ENCODE measurements at regions not wholly inside any gene's neighbourhood (a gene's known extent, or its start where the extent isn't known, plus 50 kb on each side); places are given as distances from the start of the nearest gene placed in this dataset.
A peak's percentile ranks its signal among the peaks of the same experiment; 100 is the strongest.

DNA sequence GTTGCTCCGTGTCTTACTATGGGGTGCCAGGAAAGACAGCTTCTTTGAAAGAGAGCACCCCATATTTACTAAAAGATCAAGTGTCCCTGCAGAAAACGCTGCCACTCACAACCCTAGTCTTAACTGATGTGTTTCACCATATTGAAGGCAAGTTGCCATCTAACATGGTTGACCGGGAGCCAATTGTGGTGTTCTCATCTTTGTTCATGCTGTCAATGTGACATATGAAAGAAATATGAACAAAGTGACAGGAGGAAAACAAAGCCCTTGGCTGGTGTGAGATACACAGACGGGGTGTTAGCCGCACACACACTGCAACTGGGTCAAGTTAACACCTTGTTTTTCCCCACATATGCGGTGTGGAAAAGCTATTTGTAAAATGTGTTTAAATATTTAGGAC, 122.3 kb upstream of the NEBL start:
- DNase-seq (ENCODE audit: low spot score) = no peak

DNA sequence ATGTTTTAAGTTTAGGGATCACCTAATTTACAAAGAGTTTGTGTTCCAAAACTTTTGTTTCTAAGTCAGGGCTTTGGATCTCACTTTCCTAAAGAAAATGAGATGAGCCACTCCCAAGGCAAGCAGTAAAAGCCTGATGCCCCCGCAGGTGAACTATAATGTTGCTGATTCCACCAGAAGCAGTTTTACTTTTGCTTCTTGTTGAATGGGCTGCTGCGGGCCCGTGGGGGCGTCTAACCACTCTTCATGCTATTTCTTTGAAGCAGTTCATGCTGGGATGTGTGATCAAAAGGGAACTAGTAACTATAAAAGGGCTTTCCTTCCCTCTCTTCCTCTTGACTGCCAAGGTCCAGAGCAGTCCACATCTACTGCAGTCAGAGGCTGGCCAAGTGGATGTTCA, 118.7 kb upstream of the NEBL start:
- DNase-seq (ENCODE audit: low spot score) = no peak

DNA sequence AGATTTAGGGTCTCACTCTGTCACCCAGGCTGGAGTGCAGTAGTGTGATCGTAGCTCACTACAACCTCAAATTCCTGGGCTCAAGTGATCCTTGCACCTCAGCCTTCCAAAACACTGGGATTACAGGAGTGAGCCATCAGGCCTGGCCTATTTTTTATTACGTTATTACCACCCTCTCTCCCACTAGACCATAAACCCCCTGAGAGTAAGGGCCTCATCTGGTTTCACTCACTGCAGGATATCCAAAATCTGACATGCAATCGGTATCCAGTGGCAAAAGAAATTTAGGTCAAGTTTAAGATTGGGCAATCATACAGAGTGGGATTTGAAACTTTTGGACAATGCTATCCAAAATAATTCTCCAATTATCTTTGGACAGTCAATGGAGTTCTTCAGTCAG, 117.0 kb upstream of the NEBL start:
- DNase-seq (ENCODE audit: low spot score) = no peak

DNA sequence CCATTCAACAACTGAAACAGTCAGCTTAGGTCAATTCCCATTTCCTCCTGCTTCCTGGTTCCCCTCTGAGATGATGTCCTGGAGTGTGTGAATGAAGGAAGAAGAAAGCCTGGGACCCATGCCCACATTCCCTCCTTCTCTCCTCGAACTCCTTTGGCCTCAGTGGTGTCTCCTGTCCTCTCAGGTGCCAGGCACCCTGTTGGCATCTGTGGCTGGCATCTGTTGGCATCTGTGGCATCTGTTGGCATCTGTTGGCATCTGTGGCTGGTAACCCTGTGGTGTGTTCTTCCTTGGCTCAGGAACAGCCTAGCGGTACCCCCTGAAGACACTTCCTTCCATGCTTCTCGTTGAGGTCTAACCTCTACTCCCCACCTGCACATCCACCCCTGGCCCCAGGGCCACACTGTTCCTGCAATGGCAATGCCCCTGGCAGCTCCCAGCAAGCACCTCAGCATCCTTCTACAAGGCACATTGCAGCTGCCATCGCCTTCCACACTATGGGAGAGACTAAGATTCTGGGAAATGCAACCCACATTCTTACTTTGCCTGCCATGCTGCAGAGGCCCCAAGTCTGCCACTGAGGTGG, 114.4 kb upstream of the NEBL start:
- no peak for DNase-seq (ENCODE audit: low spot score)

DNA sequence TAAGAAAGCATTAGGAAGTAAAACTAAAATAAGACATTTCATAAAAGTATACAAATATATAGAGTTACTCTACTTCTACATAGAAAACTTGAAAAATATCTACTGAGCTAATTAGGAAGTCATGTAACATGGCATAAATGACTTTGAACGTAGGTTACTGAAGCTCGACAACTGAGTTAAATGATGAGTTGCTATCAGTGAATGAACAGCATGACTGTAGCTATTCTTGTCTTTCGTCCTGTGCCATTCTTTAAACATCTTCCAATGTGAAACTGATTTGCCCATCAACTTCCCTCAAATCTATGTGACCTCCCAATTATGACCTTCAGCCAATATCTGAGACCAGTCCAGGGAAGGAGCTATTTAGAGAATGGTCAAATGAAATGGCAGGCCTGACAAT, 113.5 kb upstream of the NEBL start:
- DNase-seq (ENCODE audit: low spot score) = no peak

DNA sequence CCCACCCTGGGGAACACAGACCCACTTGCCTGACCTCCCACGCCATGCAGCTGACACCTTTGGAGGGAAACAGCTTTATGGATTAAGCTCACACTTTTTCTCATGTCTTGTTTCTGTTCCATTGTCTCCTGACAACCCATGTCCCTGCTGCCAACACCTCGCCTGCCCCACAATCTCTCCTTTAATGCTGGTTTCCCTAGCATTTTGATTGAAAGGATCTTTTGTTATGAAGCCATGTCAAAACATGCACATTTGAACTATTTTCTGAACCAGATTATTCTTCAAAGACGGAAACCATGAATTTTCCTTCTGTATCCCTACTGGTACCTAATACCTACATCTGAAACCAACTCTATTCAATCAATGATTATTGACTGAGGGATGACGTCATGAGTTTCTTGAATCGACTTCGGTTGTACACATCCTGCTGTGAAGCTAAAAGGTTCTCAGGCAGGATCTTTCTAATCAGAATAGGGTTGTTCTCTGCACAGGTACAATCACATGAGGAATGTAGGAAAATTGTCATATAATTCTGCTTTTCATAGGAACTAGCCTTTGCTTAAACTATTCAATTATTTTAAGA, 106.2 kb upstream of the NEBL start:
- DNase-seq (ENCODE audit: low spot score) = no peak

DNA sequence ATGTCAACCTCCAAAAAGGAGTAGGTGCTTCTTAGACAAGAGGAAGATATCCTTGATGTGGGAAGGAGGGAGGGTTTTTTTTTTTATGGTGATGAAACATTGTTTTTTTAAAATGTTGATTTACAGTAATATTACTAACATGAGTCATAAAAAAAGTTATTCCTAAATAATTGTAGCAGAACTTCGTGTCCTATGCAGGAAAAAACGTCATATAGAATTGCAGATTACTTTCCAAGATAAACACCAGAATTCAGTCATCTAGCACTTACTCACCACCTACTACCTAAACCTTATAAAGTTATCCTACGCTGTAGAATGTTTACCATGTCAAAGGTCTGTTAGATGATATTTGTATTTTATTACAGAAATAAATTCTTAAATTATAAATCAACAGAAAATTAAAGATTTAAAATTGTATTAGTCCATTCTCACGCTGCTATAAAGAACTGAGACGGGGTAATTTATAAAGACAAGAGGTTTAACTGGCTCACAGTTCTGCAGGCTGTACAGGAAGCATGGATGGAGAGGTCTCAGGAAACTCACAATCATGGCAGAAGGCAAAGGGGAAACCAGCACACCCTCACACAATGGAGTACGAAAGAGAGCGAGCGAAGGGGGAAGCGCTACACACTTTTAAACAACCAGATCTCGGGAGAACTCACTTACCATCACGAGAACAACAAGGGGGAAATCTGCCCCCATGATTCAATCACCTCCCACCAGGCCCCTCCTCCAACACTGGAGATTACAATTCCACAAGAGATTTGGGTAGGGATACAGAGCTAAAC, 105.2 kb upstream of the NEBL start:
- no peak for DNase-seq (ENCODE audit: low spot score)

DNA sequence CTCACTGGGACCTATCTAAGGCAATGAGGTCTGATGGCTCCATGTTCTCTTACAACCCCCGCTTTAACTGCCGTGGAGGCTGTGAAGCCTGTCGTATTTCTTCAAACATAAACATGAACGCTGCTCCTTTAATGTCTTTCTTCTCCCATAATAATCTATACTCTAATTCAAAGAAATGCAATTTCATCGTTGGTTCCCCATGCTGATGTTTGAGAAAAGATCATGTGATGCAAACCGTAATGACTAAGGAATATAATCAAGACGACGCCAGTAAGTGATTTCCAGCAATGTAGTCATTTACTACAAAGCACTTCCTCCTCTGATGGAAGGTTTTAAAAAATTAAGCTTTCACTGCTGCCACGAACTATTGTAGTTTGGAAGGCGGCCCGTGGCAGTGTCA, 102.6 kb upstream of the NEBL start:
- no peak for DNase-seq (ENCODE audit: low spot score)

DNA sequence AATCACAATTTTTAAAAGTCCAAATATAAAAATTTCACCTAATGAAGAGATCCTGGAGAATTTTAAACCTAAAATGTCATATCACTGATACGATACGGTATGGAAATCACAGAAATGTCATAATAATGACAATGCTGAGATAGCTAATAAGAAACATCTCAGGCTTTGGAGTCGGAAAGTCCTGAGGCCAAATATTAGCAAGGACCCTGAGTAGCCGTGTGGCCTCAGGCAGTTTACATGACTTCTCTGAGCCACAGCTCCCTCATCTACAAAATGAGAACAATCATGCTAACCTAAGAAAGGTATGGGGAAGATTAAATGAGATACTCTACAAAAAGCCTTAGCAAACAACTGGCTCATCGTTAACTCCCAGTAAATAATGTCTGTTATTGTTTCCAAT, 100.9 kb upstream of the NEBL start:
- no peak for DNase-seq (ENCODE audit: low spot score)

DNA sequence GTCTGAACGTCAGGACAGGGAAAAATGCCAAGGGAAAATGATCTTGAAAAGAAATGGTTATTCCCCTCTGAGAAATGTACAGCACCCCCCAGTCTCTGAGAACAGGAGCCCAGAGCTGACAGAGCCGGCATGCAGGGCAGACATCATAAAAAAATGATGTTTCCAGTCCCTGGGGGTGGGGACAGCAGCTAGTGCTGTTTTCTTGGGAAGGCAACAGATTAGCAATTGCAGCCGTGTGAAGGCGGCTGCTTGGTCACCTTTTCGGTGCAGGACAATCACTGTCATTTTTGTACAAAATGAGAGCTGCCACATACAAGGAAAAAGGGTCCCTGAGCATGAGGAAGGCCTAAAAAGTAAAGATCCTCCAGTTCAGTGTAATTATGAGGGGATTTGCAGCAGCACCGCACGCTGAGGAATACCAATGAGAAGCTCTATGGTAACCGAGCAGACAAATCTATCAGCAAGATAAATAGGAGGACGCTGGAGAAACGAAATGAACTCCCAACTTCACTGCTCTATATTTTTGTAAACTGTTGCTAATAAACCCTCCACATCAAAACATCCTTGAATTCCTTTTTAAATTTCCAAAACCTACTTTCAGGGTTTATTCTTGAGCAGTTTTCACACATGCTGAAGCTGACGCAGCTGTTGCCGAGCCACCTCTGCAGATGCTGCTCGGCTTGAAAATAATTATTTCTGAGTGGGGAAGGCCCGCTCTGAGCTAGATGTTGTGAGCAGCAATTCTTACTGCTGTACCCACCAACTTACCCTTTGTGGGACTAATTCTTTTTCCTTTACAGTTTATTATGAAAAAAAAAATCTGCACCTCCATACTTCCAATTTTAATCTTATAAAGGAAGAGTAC, 98.2 kb upstream of the NEBL start:
- no peak for DNase-seq (ENCODE audit: low spot score)

DNA sequence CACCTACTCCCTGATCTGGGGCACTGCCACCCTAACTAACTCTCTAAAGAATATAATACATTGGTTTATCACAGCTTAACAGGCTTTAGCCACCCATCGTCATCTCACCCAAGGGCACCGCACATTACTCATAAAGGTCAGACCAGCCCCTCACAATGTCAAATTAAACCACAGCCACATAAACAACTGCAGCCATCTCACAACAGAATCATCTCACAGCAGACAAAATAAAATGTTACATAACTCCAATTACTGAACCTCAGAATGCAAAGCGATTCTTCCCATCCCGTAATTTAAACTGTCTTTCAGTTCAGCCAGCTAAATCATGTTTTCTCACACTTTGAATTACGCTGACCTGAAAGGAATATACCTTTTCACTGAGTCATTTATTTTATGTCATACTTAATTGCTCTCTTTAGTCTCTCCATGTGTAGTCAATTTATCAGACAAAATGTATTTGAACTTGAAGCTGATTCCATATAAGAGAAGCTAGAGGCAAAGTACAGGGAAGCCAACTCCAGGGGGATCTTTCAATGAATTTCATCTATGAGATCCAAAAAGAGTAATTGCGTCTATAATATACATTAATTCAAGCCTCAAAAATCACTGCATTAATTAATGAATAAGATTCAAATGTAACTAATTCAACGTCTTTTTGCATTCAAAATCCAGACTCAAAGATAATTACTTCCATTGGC, 96.9 kb upstream of the NEBL start:
- no peak for DNase-seq (ENCODE audit: low spot score)

DNA sequence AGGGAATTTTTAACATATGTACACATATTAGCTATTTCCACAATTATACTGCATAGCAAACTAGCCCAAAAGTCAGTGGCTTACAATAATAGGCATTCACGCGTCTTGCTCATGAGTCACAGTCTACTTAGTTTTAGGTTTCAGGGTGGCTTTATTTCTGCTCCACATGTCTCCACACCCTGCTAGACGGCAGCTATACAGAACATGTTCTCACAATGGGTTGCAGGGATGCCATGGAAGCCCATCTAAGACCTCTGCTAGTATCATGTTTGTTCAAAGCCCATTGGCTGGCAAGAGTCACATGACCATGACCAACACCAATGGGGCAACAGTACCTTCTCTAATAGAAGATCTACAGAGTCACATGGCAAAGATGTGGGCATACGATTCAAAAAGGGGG, 96.3 kb upstream of the NEBL start:
- DNase-seq (ENCODE audit: low spot score) = no peak

DNA sequence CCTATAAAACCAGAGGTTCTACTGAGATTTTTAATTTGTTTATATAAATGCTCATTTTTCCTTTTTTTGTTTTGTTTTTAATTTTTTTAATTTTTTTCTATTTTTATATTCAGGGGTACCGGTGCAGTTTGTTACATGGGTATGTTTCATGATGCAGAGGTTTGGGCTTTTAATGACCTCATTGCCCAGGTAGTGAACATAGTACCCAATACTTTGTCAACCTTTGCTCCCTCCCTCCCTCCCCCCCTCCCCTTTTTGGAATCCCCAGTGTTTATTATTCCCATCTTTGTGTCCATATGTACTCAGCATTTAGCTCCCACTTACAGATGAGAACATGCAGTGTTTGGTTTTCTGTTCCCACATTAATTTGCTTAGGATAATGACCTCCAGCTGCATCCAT, 94.4 kb upstream of the NEBL start:
- DNase-seq (ENCODE audit: low spot score) = no peak

DNA sequence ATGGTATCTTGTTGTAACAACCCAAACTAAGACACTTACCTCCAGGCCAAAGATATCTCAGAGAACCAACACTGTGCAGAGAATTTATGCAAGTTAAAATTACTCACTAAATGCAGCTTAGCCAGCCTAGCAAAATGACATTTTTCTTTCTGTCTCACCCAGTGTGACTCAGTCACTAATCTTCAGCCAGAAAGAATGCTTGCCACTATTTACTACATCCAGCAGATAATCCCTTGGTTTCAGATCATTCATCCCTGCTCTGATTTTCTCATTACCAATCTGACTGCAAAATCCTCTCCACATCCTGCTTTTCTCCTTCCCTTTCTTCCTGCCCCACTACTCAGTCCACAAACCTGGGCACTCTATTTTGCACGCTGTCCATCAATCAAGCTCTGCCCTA, 93.5 kb upstream of the NEBL start:
- DNase-seq (ENCODE audit: low spot score) = peak; percentile 13

DNA sequence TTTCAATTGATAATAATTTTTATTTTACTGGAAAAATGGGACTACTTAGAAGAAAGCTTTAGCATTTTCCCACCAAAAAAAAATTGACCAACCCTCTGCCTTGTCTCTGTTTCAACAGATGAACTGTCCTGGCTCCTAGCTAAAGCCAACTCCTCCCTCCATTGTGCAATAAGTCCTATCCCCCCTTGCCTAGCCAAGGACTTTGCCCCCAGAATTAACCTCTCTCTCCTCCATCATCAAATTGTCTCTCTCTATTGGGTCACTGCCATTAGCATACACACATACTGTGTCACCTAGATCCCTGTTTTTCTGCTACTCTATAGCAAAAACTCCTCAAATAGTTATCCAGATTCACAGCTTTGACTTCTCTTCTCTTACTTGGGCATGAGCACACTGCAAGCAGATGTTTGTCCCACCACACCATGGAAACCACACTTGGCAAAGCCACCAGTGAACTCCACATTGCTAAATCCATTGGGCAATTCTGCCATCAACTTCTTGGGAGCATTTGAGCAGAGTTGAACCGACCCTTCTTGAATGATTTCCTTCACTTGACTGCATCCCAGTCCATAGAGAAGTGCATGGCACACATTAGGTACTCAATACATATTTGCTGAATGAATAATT, 91.4 kb upstream of the NEBL start:
- DNase-seq (ENCODE audit: low spot score) = no peak

DNA sequence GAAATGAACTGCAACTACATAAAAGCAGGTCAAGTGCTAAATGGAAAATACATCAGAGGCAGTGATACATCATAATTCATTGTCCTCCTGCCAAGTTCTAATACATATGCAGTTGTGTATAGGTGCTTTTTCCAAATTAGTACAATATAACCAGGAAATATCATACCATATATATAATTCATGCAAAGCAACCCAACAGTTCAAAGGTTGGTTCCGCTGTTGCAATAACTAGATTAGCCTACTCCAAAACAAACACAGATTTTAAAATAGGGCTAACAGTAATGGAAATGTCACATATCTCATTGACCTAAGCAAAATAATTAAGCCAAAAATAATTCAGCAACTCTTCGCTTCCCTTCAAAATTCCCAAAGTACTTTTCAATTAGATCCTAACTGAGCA, 88.9 kb upstream of the NEBL start:
- DNase-seq (ENCODE audit: low spot score) = no peak

DNA sequence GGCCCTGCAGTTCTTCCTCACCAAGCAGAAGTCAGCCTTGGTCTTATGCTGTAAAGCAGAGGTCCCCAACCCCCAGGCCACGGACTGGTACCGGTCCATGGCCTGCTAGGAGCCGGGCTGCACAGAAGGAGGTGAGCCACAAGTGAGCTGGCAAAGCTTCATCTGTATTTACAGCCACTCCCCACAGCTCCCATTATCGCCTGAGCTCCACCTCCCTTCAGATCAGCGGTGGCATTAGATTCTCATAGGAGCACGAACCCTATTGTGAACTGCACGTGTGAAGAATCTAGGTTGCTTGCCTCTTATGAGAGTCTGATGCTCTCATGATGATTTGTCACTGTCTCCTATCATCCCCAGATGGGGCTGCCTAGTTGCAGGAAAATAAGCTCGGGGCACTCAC, 87.6 kb upstream of the NEBL start:
- DNase-seq (ENCODE audit: low spot score) = no peak

DNA sequence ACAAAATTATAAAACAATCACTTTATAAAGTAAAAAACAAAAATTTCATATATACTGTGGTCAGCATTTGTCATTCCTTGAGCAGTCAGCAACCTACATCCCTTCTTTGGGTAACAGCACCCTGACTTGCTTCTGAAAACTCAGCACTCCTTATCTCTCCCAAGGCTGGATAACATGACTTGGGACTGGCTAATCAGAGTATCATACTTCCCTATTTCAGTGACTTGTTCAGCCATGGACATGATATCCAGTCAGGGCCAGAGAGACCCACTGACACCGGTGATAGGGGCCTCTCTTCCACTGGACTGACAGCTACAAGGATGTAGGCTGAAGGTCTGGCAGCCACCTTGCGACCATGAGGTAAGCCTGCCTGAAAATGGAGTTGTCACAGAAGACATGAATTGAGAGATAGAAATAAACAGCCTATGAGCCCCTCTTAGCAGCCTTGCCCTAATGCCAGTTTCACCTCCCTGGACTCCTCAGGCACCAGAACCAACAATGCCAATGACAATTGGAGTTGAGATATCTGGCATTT, 84.4 kb upstream of the NEBL start:
- no peak for DNase-seq (ENCODE audit: low spot score)

DNA sequence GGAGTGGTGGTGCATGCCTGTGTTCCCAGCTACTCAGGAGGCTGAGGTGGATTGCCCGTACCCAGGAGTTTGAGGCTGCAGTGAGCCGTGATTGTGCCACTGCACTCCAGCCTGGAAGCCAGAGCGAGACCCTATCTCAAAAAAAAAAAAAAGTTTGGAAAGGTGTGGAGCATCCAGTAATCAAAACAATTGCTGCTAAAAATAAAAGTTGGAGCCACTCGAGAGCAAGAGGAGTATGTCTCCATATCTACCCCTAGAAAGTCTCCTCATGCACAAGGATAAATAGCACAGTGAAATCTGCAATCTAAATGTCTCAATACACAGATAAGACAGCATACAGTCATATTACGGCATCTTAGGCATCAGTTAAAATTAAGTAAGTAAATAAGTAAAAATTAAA, 81.5 kb upstream of the NEBL start:
- DNase-seq (ENCODE audit: low spot score) = no peak

DNA sequence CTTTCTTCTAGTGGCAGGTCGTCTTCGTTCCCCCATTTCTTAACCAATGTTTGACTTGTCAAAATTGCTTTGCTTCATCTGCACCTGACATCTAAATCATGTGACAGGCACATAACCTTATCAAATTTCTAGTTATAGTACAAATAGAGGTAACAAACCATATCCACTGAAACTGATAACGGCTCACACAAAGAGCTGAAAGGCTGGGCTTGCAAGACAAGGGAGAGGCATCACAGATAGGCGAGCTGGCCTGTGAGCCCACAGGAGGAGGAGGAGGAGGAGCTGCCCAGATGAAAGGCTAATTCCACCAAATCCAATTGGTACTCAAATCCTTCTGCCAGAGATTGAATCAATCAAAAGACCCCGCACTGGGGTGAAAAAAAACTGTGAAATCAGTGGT, 80.2 kb upstream of the NEBL start:
- no peak for DNase-seq (ENCODE audit: low spot score)

DNA sequence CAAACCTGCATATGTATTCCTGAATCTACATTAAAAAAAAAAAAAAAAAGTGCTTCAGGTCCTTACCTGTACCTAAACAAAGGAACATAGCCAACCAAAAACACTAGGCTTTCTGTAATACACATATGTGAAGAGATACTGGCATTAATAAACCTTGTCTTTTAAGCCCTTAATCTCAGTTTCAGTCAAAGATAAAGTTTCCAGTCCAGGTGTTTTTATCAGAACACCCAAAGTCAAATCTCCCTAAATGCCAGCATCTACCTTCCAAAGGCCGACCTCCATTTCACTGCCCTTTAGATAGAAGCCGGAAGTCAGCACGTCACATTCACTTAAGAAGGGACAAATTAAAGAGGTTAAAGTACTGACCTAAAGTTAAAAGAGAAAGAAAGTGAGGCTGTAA, 79.8 kb upstream of the NEBL start:
- no peak for DNase-seq (ENCODE audit: low spot score)

DNA sequence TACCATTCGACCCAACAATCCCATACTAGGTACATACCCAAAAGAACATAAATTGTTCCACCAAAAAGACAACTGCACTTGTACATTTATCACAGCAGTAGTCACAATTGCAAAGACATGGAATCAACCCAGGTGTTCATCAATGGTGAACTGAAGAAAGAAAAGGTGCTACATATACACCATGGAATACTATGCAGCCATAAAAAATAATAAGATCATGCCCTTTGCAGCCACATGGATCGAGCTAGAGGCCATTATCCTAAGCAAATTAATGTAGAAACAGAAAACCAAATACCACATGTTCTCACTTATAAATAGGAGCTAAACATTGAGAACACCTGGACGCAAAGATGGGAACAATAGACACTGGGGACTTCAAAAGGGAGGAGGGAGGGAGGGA, 79.3 kb upstream of the NEBL start:
- DNase-seq (ENCODE audit: low spot score) = no peak

Measured in AG20443 (cell line).